ENCODE measurements at regions not wholly inside any gene's neighbourhood (a gene's known extent, or its start where the extent isn't known, plus 50 kb on each side); places are given as distances from the start of the nearest gene placed in this dataset.

DNA sequence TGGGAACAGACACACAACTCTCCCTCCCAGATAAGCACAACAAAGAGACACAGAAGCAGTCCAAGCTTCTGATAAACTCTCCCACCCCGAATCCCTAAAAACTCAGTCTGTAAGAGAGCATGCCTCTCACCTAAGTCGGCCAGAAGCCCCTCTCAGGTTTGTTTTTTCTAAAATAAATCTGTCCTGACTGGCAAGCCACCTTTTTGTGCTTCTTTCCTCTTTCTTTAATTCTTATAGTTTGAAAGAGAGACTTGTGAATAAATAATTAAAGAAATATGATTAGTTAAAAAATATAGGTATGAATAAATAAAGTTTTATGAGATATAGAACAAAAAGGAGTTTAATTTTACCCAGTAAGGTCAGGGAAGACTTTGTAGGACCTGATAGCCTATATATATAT is 329.0 kb upstream of the SLCO3A1 start:
- ChIA-PET RAD21 (ENCODE audit: unreplicated experiment) (no interaction called here), CTCF (interaction anchor here (0.6 kb wide), 1 partner anchor 119 kb away, joined by 3 read pairs; no protein-coding TSS in a partner anchor), POLR2A (no interaction called here), SMC1A (ENCODE audit: uncharacterized antibody, unreplicated experiment) (no interaction called here)
- no peak overlapping the region for H3K4me2 ChIP-seq (ENCODE audit: control insufficient read depth, insufficient read depth)
- no peak overlapping the region for H3K27ac ChIP-seq (ENCODE audit: control insufficient read depth, insufficient read depth)
- no peaks in the 10 kb centered on the region for H3K36me3 ChIP-seq (ENCODE audit: control insufficient read depth in 2 of 2, insufficient read depth in 2 of 2, low read length in 1 of 2)
- 0% methylated on average over 2 of the region's 2 CpGs for WGBS (ENCODE audit: insufficient coverage, insufficient replicate concordance, low lambda C conversion rate, missing lambda C conversion rate)
- DNase-seq (ENCODE audit: low read depth, low spot score) (no peak), ATAC-seq (no peak), FAIRE-seq (no peak)
- in situ Hi-C loops (cut with MboI) (no loop called here), intact Hi-C loops (cut with micrococcal nuclease; ENCODE audit: unreplicated experiment) (no loop called here)
- H3K27me3 ChIP-seq (replicated peaks in 1 of 2; ENCODE audit: control insufficient read depth in 2 of 2, insufficient read depth in 2 of 2, low read length in 1 of 2): no peaks in the 10 kb centered on the region
- no peaks in the 10 kb centered on the region for H3K4me1 ChIP-seq (ENCODE audit: control insufficient read depth, insufficient read depth, low read length)
- H3K9ac ChIP-seq (ENCODE audit: control insufficient read depth, insufficient read depth, low read length): no peak overlapping the region
- H3K9me3 ChIP-seq (replicated peaks; ENCODE audit: control insufficient read depth, insufficient read depth, low read length): no peaks in the 10 kb centered on the region
- no peaks in the 10 kb centered on the region for H3K79me2 ChIP-seq (ENCODE audit: control insufficient read depth, insufficient read depth, low read length)
- H3K4me3 ChIP-seq: no peak overlapping the region
- no TSS peak for BruUV-seq (replicated peaks)
- no peak overlapping the region for H2AFZ ChIP-seq (ENCODE audit: control insufficient read depth, low read depth, low read length)
- H4K20me1 ChIP-seq (ENCODE audit: control insufficient read depth, insufficient read depth): no peaks in the 10 kb centered on the region
- TF ChIP-seq YY1 (IDR thresholded peaks at IDR 0.05; ENCODE audit: low read depth, low read length): no peak
- TF ChIP-seq DPF2 (IDR thresholded peaks at IDR 0.05): no peak
- TF ChIP-seq, protein P1, sequence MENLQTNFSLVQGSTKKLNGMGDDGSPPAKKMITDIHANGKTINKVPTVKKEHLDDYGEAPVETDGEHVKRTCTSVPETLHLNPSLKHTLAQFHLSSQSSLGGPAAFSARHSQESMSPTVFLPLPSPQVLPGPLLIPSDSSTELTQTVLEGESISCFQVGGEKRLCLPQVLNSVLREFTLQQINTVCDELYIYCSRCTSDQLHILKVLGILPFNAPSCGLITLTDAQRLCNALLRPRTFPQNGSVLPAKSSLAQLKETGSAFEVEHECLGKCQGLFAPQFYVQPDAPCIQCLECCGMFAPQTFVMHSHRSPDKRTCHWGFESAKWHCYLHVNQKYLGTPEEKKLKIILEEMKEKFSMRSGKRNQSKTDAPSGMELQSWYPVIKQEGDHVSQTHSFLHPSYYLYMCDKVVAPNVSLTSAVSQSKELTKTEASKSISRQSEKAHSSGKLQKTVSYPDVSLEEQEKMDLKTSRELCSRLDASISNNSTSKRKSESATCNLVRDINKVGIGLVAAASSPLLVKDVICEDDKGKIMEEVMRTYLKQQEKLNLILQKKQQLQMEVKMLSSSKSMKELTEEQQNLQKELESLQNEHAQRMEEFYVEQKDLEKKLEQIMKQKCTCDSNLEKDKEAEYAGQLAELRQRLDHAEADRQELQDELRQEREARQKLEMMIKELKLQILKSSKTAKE (IDR thresholded peaks at IDR 0.05; ENCODE audit: low read depth, poor library complexity, severe bottlenecking): no peak
- TF ChIP-seq ZBED1 (IDR thresholded peaks at IDR 0.05; ENCODE audit: borderline replicate concordance): no peak
- TF ChIP-seq PAX5 (IDR thresholded peaks at IDR 0.05; ENCODE audit: borderline replicate concordance, low read depth, low read length): no peak
- no peak for TF ChIP-seq GABPA (IDR thresholded peaks at IDR 0.05; ENCODE audit: low read depth)
- no peak for TF ChIP-seq RCOR1 (conservative IDR thresholded peaks at IDR 0.05; ENCODE audit: low read depth, low read length)
- TF ChIP-seq ESRRA (IDR thresholded peaks at IDR 0.05; ENCODE audit: low read length): no peak
- TF ChIP-seq HDAC2 (IDR thresholded peaks at IDR 0.05): no peak
- no peak for TF ChIP-seq SUZ12 (IDR thresholded peaks at IDR 0.05; ENCODE audit: unreplicated experiment)
- no peak for TF ChIP-seq SIN3A (IDR thresholded peaks at IDR 0.05; ENCODE audit: low read depth, low read length)
- TF ChIP-seq, protein P2, sequence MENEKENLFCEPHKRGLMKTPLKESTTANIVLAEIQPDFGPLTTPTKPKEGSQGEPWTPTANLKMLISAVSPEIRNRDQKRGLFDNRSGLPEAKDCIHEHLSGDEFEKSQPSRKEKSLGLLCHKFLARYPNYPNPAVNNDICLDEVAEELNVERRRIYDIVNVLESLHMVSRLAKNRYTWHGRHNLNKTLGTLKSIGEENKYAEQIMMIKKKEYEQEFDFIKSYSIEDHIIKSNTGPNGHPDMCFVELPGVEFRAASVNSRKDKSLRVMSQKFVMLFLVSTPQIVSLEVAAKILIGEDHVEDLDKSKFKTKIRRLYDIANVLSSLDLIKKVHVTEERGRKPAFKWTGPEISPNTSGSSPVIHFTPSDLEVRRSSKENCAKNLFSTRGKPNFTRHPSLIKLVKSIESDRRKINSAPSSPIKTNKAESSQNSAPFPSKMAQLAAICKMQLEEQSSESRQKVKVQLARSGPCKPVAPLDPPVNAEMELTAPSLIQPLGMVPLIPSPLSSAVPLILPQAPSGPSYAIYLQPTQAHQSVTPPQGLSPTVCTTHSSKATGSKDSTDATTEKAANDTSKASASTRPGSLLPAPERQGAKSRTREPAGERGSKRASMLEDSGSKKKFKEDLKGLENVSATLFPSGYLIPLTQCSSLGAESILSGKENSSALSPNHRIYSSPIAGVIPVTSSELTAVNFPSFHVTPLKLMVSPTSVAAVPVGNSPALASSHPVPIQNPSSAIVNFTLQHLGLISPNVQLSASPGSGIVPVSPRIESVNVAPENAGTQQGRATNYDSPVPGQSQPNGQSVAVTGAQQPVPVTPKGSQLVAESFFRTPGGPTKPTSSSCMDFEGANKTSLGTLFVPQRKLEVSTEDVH (IDR thresholded peaks at IDR 0.05; ENCODE audit: low read depth, partially characterized antibody): no peak
- no peak for TF ChIP-seq HCFC1 (IDR thresholded peaks at IDR 0.05; ENCODE audit: low read length)
